Nucleus accumbens (tissue), 56 donors: ENCODE measurements at regions not wholly inside any gene's neighbourhood (a gene's known extent, or its start where the extent isn't known, plus 50 kb on each side); places are given as distances from the start of the nearest gene placed in this dataset.
"Not testable (repeated sequence)": the region's sequence is repeated elsewhere in the genome, so short reads cannot be mapped to it uniquely, and the experiment has no call there.

Experiments used
- DNase-seq, 56 donors: peaks; one replicate each; lab custom pipeline; 2025; lab: John Stamatoyannopoulos, UW

DNA sequence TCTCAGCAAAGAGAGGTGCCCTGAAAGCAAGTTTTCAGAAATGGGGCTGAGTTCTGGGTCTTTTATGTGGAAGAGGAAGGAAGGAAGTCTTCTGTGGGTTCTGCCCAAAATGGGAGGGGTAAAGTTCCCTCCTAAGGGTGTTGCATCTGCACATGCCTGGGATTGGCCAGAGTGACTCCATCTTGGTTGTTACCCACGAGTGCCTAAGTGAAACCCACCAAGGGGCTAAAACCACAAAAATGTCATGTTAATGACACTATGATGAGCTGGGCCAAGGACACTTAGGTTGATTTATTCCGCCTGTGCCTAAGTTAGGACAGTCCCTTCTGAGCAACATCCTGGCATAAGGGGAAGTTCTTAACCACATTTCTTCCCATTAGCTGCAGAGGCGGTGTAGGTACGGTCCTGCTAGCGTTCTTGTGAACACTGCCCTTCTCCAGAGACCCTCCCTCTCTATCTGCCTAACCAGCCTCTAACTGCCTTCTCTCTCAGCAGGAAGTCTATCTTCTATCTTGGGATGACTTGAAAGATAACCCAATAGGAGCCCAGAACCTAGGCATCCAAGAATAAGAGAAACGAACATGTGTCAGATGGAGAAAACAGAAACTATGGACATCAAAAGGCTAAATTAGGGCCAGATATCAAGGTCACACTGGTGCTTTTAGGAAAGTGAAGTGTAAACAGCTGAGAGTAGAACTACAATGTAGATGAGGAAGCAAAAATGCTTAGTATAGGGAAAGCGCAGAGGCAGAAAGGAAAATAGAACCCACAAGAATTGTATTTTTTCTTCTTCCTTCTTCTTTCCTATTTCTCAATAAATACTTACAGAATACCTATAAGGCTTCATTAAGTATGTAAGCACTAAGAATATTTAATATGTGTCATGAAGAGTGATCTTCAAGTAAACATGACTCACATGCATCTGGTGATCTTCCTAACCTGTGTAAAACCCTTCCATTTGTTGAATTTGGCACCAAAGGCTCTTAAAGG is 104.2 kb upstream of the AMN1 start:
- DNase-seq, result peak in 1 of 56 donors; percentile 2

DNA sequence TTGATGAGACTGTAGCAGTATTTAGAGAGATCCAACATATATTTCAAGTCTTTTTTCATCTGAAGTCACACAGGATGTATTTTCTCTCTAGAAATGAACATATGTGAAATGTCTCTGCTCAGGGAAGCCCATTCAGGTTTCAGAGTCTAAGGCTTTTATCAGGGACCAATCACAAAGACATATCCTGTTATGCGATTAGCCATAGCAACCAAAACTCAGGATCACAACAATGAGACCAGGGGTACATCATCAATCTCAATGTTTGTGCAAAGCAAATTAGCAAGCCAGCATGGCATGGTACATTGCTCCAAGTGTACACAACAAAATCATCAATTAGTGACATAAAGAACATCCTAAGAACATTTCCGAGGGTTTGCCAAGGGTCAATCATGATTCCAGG is 99.2 kb upstream of the AMN1 start:
- DNase-seq, result no peak

DNA sequence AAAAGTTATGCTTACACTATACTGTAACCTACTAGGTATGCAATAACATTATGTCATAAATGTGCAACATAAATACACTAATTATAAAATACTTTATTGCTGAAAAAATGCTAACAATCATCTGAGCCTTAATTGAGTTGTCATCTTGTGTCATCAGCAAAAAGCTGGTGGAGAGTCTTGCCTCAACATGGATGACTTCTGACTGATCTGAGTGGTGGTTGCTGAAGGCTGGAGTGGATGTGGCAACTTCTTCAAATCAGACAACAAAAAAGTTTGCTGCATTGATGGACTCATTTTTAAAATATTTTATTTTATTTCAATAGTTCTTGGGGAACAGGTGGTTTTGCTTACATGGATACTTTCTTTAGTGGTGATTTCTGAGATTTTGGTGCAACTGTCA is 93.9 kb upstream of the AMN1 start:
- DNase-seq, result no peak

DNA sequence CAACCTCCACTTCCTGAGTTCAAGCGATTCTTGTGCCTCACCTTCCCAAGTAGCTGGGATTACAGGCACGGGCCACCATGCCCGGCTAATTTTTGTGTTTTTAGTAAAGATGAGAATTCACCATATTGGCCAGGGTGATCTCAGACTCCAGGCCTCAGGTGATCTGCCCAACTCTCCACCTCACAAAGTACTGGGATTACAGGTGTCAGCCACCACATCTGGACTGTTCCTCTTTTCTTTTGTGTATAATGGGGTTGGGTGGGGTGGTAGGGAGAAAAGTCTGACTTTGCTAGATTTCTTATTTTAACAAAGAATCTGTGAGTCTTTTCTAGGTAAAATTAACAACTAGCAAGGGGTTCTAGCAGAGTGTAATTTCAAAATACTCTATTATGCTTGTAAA is 92.7 kb upstream of the AMN1 start:
- DNase-seq, result no peak

DNA sequence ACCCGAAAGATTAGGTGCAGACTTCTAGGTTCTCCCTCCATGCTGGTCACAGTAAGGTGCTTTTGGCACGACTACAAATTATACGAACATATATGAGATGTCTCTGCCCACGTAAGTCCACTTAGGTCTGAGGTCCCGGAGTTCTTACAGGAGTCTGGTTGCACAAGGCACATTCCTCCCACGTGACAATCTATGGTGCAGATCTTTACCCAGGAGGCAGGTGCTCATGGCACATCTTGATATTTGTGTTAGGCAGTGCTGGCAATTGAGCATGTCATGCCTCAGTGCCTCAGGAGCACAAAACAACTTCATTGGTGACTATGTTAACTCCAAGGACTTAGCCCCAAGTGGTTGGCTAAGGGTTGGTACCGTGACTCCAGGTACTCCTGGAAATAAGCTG is 92.0 kb upstream of the AMN1 start:
- no peak for DNase-seq

DNA sequence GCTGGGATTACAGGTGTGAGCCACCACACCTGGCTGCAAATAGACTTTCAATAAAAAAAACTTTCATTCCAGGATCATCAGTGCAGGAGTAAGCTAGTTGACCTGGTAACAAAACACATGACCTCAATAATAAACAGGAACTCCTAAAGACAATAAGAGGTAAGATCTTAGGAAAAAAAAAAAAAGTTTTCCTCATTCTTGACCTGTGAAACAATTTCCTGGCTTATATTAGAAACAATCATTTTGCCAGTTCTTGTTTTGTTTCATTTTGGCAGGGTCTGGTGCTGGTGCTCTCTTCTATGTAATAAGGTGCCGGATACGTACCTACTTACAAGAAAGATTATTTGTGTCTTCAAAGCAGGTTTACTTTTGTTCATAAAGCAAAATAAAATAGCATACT is 90.6 kb upstream of the AMN1 start:
- DNase-seq, result no peak

DNA sequence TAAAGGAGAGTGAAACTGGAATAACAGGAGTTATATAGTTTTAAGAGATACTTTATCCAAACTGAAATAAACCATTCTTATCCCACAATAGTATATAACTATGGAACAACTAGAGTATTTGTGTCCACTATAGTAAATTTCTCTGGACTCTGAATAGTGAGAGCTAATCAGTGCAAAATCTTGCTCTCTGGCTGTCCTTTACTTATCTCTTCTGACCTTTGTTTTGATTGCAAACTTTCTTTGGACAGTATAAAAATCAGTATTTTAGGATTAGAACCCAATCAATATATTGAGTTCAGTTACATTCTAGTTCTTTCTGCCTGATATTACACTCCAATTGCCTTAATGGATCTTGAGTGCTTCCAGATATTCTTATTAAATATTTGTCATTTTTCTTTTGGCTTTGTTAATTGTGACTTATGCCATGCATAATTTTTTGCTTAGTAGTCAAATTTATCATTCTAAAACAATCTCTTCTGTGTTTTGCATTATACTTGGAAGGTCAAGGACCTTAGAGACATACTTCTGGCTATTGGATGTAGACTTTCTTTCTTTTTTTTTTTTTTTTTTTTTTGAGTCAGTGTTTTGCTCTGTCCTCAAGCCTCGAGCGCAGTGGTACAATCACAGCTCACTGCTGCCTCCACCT is 89.9 kb upstream of the AMN1 start:
- no peak for DNase-seq

DNA sequence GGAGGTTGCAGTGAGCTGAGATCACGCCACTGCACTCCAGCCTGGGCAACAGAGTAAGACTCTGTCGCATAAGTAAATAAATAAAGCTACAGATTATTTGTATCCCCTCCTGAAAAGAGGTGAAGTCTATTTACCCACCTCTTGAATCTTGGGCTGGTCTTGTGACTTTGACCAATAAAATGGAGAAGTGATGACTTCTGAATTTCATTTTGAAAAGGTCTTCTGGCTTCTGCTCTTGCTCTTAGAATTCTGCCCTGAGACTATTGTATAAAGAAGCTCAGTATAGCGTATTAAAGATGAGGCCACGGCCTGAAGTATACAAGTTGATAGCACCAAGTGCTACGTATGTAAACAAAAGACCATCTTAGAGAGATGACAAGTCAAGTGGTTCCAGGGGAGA is 88.3 kb upstream of the AMN1 start:
- DNase-seq, result no peak

DNA sequence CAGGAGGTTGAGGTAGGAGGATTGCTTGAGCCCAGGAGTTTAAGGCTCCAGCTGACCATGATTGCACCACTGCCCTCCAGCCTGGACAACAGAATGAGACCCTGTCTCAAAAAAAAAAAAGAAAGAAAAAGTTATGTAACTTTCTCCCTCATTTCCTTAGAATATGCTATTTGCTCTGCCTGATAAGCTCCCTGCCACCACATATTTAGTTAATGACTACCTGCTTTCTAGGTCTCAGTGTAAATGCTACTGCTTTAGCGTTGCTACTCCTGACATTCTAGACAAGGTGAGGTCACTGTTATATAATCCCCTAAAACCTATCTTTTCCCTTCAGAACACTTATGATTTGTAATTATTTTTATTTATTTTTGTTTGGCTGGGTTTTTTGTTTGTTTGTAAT is 86.3 kb upstream of the AMN1 start:
- DNase-seq, result no peak

DNA sequence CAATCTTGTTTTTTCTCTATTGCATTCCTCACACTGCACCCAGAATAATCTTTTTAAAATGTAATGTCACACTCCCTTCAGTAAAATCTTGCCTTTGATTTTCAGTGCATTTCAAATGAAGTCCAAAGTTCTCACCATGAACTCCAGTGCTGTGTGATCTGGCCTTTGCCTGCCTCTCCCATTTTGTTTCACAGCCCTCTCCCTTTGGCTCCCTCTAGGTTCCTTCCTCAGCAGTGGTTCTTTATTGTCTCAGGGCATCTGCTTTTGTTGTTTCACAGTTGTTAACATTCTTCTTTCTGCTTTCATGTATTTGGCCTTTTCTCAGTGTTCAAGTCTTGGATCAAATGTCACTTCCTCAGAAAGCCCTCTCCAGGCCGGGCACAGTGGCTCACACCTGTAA is 84.5 kb upstream of the AMN1 start:
- DNase-seq, result no peak

DNA sequence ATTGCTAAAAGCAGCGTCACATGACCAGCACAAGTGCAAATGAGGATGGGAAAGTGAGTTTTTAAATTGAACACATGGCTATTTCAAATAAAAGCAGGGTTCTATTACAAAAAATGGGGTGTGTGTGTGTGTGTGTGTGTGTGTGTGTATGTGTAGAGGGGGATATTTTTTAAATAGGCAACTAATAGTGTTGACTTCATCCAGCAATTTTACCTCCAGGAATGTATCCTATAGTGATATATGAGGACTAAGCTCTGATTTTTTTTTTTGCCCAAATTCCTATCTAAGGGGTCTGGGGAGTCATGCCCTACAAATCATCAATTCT is 78.9 kb upstream of the AMN1 start:
- no peak for DNase-seq

DNA sequence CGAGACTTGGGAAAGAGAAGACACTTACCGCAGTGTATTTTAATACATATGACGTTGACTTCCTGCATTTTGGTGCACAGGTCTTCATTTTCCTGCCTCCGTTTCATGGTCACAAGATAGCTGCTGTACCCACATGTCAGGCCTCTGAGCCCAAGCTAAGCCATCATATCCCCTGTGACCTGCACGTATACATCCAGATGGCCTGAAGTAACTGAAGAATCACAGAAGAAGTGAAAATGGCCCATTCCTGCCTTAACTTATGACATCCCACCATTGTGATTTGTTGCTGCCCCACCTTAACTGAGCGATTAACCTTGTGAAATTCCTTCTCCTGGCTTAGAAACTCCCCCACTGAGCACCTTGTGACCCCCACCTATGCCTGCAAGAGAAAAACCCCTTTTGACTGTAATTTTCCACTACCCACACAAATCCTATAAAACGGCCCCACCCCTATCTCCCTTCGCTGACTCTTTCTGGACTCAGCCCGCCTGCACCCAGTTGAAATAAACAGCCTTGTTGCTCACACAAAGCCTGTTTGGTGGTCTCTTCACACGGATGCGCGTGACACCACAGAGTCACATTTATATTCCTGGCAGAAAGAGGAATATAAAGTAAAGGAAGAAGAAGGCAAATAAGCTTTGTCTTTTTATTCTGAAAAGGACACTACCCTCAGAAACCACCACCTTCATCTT is 78.4 kb upstream of the AMN1 start:
- DNase-seq, result not testable (repeated sequence)

DNA sequence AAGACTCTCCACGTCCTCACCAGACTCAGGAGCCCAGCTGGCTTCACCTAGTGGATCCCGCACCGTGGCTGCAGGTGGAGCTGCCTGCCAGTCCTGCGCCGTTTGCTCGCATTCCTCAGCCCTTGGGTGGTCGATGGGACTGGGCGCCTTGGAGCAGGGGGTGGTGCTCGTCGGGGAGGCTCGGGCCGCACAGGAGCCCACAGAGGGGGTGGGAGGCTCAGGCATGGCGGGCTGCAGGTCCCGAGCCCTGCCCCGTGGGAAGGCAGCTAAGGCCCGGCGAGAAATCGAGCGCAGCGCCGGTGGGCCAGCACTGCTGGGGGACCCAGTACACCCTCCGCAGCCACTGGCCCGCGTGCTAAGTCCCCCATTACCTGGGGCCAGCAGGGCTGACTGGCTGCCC is 76.9 kb upstream of the AMN1 start:
- not testable (repeated sequence) for DNase-seq

DNA sequence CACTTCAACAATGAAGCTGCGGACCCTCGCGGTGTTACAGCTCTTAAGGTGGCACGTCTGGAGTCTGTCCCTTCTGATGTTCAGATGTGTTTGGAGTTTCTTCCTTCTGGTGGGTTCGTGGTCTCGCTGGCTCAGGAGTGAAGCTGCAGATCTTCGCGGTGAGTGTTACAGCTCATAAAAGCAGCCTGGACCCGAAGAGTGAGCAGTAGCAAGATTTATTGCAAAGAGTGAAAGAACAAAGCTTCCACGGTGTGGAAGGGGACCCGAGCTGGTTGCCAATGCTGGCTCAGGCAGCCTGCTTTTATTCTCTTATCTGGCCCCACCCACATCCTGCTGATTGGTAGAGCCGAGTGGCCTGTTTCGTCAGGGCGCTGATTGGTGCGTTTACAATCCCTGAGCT is 75.9 kb upstream of the AMN1 start:
- DNase-seq, result not testable (repeated sequence)

DNA sequence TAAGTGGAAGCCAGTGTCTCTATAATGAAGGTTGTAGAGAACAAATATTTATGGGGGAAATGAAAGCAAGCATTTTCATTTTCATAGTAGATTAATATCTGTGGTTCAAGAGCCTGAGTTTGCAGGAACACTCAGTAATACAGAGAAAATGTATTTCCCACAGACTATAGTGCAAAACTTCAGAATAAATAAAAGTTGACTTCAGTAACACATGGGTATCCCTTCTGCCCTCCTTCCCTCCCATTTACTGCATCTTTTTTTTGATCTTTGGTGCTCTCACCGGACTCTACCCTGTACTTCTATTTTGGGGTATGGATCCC is 75.3 kb upstream of the AMN1 start:
- no peak for DNase-seq

DNA sequence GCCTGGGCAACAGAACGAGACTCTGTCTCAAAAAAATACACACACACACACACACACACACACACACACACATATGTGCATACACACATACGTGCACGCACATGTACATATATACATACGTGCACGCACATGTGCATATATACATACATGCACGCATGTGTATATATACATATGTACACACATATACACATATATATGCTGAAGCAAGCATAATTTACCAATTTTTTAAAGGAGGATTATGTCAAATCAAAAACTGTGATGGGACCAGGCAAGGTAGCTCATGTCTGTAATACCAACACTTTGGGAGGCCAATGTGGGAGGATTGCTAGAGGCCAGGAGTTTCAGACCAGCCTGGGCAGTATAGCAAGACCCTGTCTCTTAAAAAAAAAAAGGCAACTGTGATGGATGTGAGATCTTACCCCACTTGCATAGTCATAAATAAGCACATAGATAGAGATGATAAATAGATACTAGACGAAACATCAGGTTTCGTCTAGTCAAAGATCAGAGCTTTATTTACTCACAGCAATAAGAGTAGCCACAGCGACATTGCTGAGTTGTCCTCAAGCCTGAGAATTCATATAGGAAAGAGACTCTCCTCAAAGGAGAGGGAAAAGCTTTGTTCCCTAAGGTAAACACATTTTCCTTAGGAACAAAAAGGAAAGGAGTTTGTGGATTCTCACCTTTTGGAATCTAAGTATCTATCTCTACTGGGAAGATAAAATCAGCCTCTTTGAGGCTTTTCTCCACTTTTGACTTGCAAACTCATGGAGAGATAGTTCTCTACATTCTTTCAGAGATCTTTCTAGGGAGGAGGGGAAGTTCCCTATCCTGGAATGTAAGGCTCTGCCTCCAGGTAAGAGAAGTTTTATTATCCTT is 74.7 kb upstream of the AMN1 start:
- DNase-seq, result no peak

DNA sequence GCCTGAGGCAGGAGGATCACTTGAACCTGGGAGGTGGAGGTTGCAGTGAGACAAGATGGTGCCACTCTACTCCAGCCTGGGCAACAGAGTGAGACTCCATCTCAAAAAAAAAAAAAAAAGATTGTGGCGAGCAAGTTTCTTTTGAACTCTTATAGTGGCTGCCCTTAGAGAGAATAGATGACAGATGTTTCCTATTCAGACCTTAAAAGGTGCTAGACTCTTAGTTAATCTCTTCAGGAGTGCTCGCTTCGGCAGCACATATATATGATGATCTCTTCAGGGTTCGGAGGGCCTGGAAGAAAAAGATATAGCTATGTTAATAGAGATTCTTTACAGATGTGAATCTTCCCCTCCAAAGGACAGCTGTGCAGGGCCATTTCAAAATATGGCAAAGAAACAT is 73.1 kb upstream of the AMN1 start:
- DNase-seq, result no peak

DNA sequence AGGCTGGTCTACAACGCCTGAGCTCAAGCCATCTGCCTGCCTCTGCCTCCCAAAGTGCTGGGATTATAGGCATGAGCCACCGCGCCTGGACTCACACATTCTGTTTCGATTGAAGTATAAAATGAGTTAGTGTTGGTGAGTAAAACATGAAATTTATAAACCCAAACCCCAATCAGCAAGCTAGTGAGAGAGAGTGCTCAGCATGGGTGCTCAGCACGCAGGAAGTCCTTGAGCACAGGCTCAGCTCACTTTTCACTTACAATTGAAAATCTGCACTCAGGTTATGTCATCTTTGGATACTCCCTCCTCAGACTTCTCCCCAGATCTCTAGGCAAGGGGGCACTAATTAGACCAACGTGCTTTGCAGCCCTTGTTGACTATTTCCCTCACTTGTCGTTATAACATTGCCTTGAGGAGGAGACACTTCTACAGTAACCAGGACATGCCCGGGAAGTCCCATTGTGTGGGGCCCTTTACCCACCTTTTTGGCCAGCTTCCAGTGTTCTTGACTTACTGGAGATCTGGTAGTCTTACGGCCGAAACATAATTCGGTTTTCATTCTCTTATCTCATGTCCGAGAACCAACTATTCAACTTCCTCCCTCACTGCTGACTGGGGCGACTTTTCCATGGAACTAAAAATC is 68.5 kb upstream of the AMN1 start:
- DNase-seq, result no peak

DNA sequence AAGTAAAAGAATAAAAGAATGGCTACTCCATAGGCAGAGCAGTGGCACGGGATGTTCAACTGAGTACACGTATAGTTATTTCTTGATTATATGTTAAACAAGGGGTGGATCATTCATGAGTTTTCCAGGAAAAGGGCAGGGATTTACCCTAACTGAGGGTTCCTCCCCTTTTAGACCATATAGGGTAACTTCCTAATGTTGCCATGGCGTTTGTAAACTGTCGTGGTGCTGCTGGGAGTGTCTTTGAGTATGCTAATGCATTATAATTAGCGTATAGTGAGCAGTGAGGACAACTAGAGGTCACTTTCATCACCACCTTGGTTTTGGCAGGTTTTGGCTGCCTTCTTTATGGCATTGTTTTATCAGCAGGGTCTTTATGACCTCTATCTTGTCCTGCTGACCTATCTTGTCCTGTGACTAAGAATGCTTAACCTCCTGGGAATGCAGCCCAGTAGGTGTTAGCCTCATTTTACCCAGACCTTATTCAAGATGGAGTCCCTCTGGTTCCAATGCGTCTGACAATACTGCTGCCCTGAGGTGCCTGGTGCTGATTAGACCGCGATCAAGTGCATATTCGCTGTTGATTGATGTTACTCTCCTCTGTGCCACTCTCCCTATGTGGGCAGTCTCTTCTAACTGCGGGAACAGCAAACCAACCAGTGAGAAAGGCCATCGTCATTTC is 67.6 kb upstream of the AMN1 start:
- no peak for DNase-seq

DNA sequence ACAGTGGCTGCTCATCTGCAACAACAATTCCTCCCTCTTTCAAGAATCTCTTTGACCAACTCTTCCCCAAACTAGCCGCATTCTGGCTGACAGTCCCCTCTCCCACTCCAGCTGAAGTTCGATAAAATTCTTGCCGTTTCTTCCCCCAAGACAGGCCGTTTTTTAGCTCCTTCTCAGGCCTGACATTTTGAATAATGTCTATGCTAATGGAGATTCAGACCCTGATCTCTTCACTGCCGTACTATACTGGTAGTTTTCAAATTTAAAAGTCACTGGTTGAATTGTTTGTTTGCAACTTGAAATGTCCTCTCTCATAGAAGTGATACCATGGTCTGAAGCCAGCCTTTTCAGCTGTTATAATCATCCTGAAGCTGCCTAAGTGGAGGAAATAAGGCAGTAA is 65.9 kb upstream of the AMN1 start:
- no peak for DNase-seq
